HEK293 (cell line): ENCODE measurements at regions not wholly inside any gene's neighbourhood (a gene's known extent, or its start where the extent isn't known, plus 50 kb on each side); places are given as distances from the start of the nearest gene placed in this dataset.
A peak's percentile ranks its signal among the peaks of the same experiment; 100 is the strongest.

ENCODE experiments used
- CTCF ChIA-PET: fragments of 350-600 bp; formaldehyde crosslinking; extraction: SDS; loops from one replicate; lab custom pipeline; 2021; ENCODE audit warnings: antibody characterized with exemption; lab: Yijun Ruan, JAX
- POLR2A ChIA-PET: fragments of 300-600 bp; formaldehyde crosslinking; extraction: SDS; loops from one replicate; lab custom pipeline; 2020; ENCODE audit warnings: antibody characterized with exemption, inconsistent platforms; lab: Yijun Ruan, JAX
- H3K27ac ChIP-seq: fragments of 200-500 bp; sonication (Bioruptor generic); 2 replicates; pipeline ENCODE4 v1.5.1; 2014; ENCODE audit warnings: low read depth, low read length, control low read depth, inconsistent platforms; ENCODE audit errors: extremely low read depth
- H3K36me3 ChIP-seq, 2 experiments: fragments of 200-500 bp in 1 of 2; sonication (Bioruptor generic) in 1 of 2; 1 replicate in 1 of 2; 2 replicates in 1 of 2; pipeline ENCODE4 v1.5.1; 2014 to 2017; ENCODE audit warnings: inconsistent platforms in 2 of 2, low read length in 2 of 2; ENCODE audit not compliant: control insufficient read depth in 2 of 2, insufficient read depth in 1 of 2
- H3K4me1 ChIP-seq: fragments of 200-500 bp; sonication (Bioruptor generic); 2 replicates; pipeline ENCODE4 v1.5.1; 2014; ENCODE audit warnings: mild to moderate bottlenecking, low read length, inconsistent platforms; ENCODE audit not compliant: control insufficient read depth, insufficient read depth
- H3K4me3 ChIP-seq: 2 replicates; pipeline ENCODE4 v1.5.1; 2011; ENCODE audit warnings: low read depth, mild to moderate bottlenecking, control low read depth, low read length, moderate library complexity
- H3K9me3 ChIP-seq: fragments of 200-500 bp; sonication (Bioruptor generic); 2 replicates; pipeline ENCODE4 v1.5.1; 2014; ENCODE audit warnings: low read depth, low read length, inconsistent platforms; ENCODE audit not compliant: control insufficient read depth, insufficient read depth
- GLIS2 ChIP-seq: fragments of 450-650 bp; formaldehyde crosslinking; IDR thresholded peaks from 2 replicates; pipeline ENCODE4 v1.5.1; 2016; ENCODE audit warnings: missing biosample characterization, missing genetic modification characterization
- HOXA7 ChIP-seq: sonication (generic); formaldehyde crosslinking; IDR thresholded peaks from 2 replicates; pipeline ENCODE4 v1.8.1; 2022; ENCODE audit warnings: missing genetic modification reagents, borderline replicate concordance
- IKZF3 ChIP-seq: fragments of 450-650 bp; IDR thresholded peaks from 2 replicates; pipeline ENCODE4 v1.5.0; 2018; ENCODE audit warnings: missing biosample characterization, mild to moderate bottlenecking, missing genetic modification characterization, moderate library complexity
- MEIS1 ChIP-seq: sonication (generic); formaldehyde crosslinking; IDR thresholded peaks from 2 replicates; pipeline ENCODE4 v1.8.1; 2022; ENCODE audit warnings: missing genetic modification reagents, mild to moderate bottlenecking, borderline replicate concordance
- MYNN ChIP-seq: fragments of 450-650 bp; formaldehyde crosslinking; IDR thresholded peaks from 2 replicates; pipeline ENCODE4 v1.5.1; 2016; ENCODE audit warnings: missing biosample characterization, missing genetic modification characterization, borderline replicate concordance
- SP3 ChIP-seq: fragments of 450-650 bp; formaldehyde crosslinking; IDR thresholded peaks from 2 replicates; pipeline ENCODE4 v1.5.1; 2016; ENCODE audit warnings: missing biosample characterization, missing genetic modification characterization
- ZBTB48 ChIP-seq: fragments of 450-650 bp; formaldehyde crosslinking; IDR thresholded peaks from 2 replicates; pipeline ENCODE4 v1.5.1; 2016; ENCODE audit warnings: missing biosample characterization, missing genetic modification characterization
- ZEB2 ChIP-seq: fragments of 450-650 bp; formaldehyde crosslinking; IDR thresholded peaks from 2 replicates; pipeline ENCODE4 v1.5.1; 2016; ENCODE audit warnings: missing biosample characterization, missing genetic modification characterization
- ZNF132 ChIP-seq: fragments of 450-650 bp; formaldehyde crosslinking; IDR thresholded peaks from 2 replicates; pipeline ENCODE4 v1.5.1; 2017; ENCODE audit warnings: missing biosample characterization, missing genetic modification characterization, borderline replicate concordance
- ZNF140 ChIP-seq: fragments of 450-650 bp; formaldehyde crosslinking; IDR thresholded peaks from 2 replicates; pipeline ENCODE4 v1.5.1; 2016; ENCODE audit warnings: missing biosample characterization, missing genetic modification characterization
- ZNF16 ChIP-seq: fragments of 450-650 bp; formaldehyde crosslinking; IDR thresholded peaks from 2 replicates; pipeline ENCODE4 v1.5.1; 2016; ENCODE audit warnings: low read depth, missing biosample characterization, missing genetic modification characterization
- ZNF423 ChIP-seq: fragments of 450-650 bp; formaldehyde crosslinking; IDR thresholded peaks from 2 replicates; pipeline ENCODE4 v1.5.1; 2016; ENCODE audit warnings: missing biosample characterization, missing genetic modification characterization
- ZNF585B ChIP-seq: fragments of 450-650 bp; formaldehyde crosslinking; IDR thresholded peaks from 2 replicates; pipeline ENCODE4 v1.5.1; 2016; ENCODE audit warnings: missing biosample characterization, missing genetic modification characterization
- ZNF623 ChIP-seq: fragments of 450-650 bp; formaldehyde crosslinking; IDR thresholded peaks from 2 replicates; pipeline ENCODE4 v1.5.1; 2016; ENCODE audit warnings: missing biosample characterization, missing genetic modification characterization
- ZNF664 ChIP-seq: fragments of 450-650 bp; formaldehyde crosslinking; IDR thresholded peaks from 2 replicates; pipeline ENCODE4 v1.5.1; 2016; ENCODE audit warnings: missing biosample characterization, missing genetic modification characterization
- ZNF677 ChIP-seq: fragments of 450-650 bp; IDR thresholded peaks from 2 replicates; pipeline ENCODE4 v1.5.0; 2018; ENCODE audit warnings: missing biosample characterization, mild to moderate bottlenecking, missing genetic modification characterization, moderate library complexity
- ZNF76 ChIP-seq: fragments of 450-650 bp; formaldehyde crosslinking; IDR thresholded peaks from 2 replicates; pipeline ENCODE4; 2016; ENCODE audit warnings: low read depth, missing biosample characterization, missing genetic modification characterization, borderline replicate concordance
- ZNF776 ChIP-seq: fragments of 450-650 bp; formaldehyde crosslinking; IDR thresholded peaks from 2 replicates; pipeline ENCODE4 v1.5.0; 2017; ENCODE audit warnings: missing biosample characterization, missing genetic modification characterization, borderline replicate concordance
- ZNF792 ChIP-seq: fragments of 450-650 bp; formaldehyde crosslinking; IDR thresholded peaks from 2 replicates; pipeline ENCODE4 v1.5.1; 2016; ENCODE audit warnings: missing biosample characterization, missing genetic modification characterization
- ZSCAN23 ChIP-seq: fragments of 450-650 bp; formaldehyde crosslinking; IDR thresholded peaks from 2 replicates; pipeline ENCODE4 v1.5.1; 2016; ENCODE audit warnings: missing biosample characterization, missing genetic modification characterization
- TF ChIP-seq, protein P1 (sequence below): fragments of 450-650 bp; formaldehyde crosslinking; IDR thresholded peaks from 2 replicates; pipeline ENCODE4 v1.5.1; 2017; ENCODE audit warnings: missing biosample characterization, missing genetic modification characterization
- TF ChIP-seq, protein P2 (sequence below): fragments of 450-650 bp; formaldehyde crosslinking; IDR thresholded peaks from 2 replicates; pipeline ENCODE4 v1.5.1; 2016; ENCODE audit warnings: missing biosample characterization, missing genetic modification characterization
- TF ChIP-seq, protein P3 (sequence below): fragments of 450-650 bp; formaldehyde crosslinking; IDR thresholded peaks from 2 replicates; pipeline ENCODE4 v1.5.1; 2017; ENCODE audit warnings: missing biosample characterization, missing genetic modification characterization
- TF ChIP-seq, protein P4 (sequence below): fragments of 450-650 bp; formaldehyde crosslinking; IDR thresholded peaks from 2 replicates; pipeline ENCODE4 v1.5.1; 2016; ENCODE audit warnings: missing biosample characterization, missing genetic modification characterization
- TF ChIP-seq, protein P5 (sequence below): IDR thresholded peaks from 2 replicates; pipeline ENCODE4 v1.6.1; 2011; ENCODE audit warnings: mild to moderate bottlenecking, low read depth, low read length, borderline replicate concordance
- TF ChIP-seq, protein P6 (sequence below): fragments of 450-650 bp; formaldehyde crosslinking; IDR thresholded peaks from 2 replicates; pipeline ENCODE4 v1.5.1; 2016; ENCODE audit warnings: missing biosample characterization, missing genetic modification characterization

DNA sequence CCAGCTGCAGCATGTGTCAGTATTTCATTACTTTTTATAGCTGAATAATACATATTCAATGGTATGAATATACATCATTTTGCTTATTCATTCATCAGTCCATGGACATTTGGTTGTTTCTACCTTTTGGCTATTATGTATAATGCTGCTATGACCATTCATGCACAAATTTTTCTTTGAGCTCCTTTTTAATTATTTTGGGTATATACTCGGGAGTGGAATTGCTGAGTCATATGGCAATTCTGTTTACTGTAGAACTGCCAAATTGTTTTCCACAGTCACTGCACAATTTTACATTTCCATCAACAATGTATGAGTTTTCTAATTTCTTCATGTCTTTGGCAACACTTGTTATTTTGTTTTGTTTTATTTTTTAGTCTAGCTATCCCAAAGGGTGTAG is 405.9 kb upstream of the PITX2 start:
- H3K4me1 ChIP-seq, result no peaks in the 10 kb centered on the region
- no peak overlapping the region for H3K4me3 ChIP-seq
- ChIA-PET POLR2A (no interaction called here), CTCF (no interaction called here)
- no peak overlapping the region for H3K27ac ChIP-seq
- no peaks in the 10 kb centered on the region for H3K36me3 ChIP-seq
- TF ChIP-seq, protein P1, sequence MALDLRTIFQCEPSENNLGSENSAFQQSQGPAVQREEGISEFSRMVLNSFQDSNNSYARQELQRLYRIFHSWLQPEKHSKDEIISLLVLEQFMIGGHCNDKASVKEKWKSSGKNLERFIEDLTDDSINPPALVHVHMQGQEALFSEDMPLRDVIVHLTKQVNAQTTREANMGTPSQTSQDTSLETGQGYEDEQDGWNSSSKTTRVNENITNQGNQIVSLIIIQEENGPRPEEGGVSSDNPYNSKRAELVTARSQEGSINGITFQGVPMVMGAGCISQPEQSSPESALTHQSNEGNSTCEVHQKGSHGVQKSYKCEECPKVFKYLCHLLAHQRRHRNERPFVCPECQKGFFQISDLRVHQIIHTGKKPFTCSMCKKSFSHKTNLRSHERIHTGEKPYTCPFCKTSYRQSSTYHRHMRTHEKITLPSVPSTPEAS (tag by site-specific recombination), result no peak
- TF ChIP-seq, protein P2, sequence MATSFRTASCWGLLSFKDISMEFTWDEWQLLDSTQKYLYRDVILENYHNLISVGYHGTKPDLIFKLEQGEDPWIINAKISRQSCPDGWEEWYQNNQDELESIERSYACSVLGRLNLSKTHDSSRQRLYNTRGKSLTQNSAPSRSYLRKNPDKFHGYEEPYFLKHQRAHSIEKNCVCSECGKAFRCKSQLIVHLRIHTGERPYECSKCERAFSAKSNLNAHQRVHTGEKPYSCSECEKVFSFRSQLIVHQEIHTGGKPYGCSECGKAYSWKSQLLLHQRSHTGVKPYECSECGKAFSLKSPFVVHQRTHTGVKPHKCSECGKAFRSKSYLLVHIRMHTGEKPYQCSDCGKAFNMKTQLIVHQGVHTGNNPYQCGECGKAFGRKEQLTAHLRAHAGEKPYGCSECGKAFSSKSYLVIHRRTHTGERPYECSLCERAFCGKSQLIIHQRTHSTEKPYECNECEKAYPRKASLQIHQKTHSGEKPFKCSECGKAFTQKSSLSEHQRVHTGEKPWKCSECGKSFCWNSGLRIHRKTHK (tag by site-specific recombination), result no peak
- TF ChIP-seq, protein P3, sequence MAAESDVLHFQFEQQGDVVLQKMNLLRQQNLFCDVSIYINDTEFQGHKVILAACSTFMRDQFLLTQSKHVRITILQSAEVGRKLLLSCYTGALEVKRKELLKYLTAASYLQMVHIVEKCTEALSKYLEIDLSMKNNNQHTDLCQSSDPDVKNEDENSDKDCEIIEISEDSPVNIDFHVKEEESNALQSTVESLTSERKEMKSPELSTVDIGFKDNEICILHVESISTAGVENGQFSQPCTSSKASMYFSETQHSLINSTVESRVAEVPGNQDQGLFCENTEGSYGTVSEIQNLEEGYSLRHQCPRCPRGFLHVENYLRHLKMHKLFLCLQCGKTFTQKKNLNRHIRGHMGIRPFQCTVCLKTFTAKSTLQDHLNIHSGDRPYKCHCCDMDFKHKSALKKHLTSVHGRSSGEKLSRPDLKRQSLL (tag by site-specific recombination), result no peak
- TF ChIP-seq ZNF664 (no peak), ZNF140 (tag by site-specific recombination) (peak; percentile 67; the same call in 1 of the 2 replicates)
- no peaks in the 10 kb centered on the region for H3K9me3 ChIP-seq

DNA sequence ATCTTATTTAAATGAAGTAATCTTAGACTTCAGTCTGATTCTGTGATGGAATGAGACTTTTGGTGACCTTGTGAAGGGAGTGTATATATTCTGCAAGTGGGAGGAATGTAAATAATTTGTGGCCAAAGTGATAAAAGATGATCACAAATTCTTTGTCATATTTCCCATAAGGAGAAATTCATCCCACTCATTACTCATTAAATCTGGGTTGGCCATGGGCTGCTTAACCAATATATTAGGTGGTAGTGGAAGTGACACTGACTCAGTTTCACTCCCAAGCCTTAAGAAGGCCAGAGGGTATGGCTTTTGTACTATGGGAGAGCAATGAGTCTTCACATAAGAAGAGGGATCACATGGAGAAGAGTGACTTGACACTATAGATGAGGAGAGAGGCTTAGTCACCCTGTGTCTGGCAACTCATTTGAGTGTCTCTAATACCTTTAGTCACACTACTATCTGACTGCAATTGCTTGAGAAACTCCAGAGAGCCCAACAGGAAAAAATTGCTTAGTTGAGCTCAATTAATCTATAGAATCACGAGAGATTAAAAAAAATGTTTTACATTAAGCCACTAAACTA is 408.2 kb upstream of the PITX2 start:
- no peak for TF ChIP-seq ZNF776 (tag by site-specific recombination)
- TF ChIP-seq ZNF132 (tag by site-specific recombination), result no peak
- TF ChIP-seq ZSCAN23 (tag by site-specific recombination), result no peak
- TF ChIP-seq IKZF3, result no peak
- TF ChIP-seq, protein P4, sequence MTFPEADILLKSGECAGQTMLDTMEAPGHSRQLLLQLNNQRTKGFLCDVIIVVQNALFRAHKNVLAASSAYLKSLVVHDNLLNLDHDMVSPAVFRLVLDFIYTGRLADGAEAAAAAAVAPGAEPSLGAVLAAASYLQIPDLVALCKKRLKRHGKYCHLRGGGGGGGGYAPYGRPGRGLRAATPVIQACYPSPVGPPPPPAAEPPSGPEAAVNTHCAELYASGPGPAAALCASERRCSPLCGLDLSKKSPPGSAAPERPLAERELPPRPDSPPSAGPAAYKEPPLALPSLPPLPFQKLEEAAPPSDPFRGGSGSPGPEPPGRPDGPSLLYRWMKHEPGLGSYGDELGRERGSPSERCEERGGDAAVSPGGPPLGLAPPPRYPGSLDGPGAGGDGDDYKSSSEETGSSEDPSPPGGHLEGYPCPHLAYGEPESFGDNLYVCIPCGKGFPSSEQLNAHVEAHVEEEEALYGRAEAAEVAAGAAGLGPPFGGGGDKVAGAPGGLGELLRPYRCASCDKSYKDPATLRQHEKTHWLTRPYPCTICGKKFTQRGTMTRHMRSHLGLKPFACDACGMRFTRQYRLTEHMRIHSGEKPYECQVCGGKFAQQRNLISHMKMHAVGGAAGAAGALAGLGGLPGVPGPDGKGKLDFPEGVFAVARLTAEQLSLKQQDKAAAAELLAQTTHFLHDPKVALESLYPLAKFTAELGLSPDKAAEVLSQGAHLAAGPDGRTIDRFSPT, result no peak
- TF ChIP-seq, protein P5, sequence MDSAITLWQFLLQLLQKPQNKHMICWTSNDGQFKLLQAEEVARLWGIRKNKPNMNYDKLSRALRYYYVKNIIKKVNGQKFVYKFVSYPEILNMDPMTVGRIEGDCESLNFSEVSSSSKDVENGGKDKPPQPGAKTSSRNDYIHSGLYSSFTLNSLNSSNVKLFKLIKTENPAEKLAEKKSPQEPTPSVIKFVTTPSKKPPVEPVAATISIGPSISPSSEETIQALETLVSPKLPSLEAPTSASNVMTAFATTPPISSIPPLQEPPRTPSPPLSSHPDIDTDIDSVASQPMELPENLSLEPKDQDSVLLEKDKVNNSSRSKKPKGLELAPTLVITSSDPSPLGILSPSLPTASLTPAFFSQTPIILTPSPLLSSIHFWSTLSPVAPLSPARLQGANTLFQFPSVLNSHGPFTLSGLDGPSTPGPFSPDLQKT, result no peak
- TF ChIP-seq ZNF585B (tag by site-specific recombination), result no peak
- no peak for TF ChIP-seq ZNF76 (tag by site-specific recombination)
- no peak for TF ChIP-seq ZNF623 (tag by site-specific recombination)
- TF ChIP-seq, all 188 proteins: peak for 0
- CTCF ChIA-PET, result no interaction called here
- Histone ChIP-seq H3K36me3 (no peaks in the 10 kb centered on the region), H3K4me3 (no peak overlapping the region), H3K27ac (no peak overlapping the region), H3K9me3 (no peaks in the 10 kb centered on the region), H3K4me1 (no peaks in the 10 kb centered on the region)
- POLR2A ChIA-PET, result no interaction called here

DNA sequence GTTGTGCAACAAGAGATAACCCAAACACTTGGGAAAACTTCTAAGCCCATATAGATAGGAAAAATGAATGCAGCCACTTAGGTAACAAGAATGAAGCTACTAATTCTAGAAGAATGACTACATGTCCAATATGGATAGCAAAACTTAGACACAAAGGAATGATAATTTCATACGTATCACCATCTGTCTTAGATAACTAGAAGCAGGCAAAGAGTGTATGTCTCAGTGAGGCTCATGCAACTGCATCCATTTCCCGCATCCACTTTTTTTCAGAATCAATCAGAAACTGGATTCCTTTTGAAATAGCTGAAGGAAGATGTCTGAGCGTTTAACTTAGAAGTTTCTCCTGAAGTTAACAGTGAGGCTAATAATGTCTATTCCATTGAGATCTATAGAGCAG is 408.7 kb upstream of the PITX2 start:
- ChIA-PET POLR2A (no interaction called here), CTCF (no interaction called here)
- TF ChIP-seq ZEB2 (tag by site-specific recombination) (no peak), ZNF677 (tag by site-specific recombination) (no peak), ZBTB48 (no peak), GLIS2 (no peak), ZNF16 (tag by site-specific recombination) (no peak), HOXA7 (CRISPR knock-in tag) (no peak), ZNF423 (tag by site-specific recombination) (no peak), MYNN (tag by site-specific recombination) (no peak), ZNF792 (tag by site-specific recombination) (no peak), SP3 (tag by site-specific recombination) (no peak), MEIS1 (CRISPR knock-in tag) (no peak)
- TF ChIP-seq, protein P6, sequence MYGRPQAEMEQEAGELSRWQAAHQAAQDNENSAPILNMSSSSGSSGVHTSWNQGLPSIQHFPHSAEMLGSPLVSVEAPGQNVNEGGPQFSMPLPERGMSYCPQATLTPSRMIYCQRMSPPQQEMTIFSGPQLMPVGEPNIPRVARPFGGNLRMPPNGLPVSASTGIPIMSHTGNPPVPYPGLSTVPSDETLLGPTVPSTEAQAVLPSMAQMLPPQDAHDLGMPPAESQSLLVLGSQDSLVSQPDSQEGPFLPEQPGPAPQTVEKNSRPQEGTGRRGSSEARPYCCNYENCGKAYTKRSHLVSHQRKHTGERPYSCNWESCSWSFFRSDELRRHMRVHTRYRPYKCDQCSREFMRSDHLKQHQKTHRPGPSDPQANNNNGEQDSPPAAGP, result no peak

More for the DNA sequence above, 408.7 kb upstream of the PITX2 start:
- Histone ChIP-seq H3K9me3 (no peaks in the 10 kb centered on the region), H3K4me3 (no peak overlapping the region), H3K4me1 (no peaks in the 10 kb centered on the region), H3K36me3 (no peaks in the 10 kb centered on the region), H3K27ac (no peak overlapping the region)
